NCI-H526 treated with DMSO at 0.1 percent for 48 hours (cell line): ENCODE measurements at regions not wholly inside any gene's neighbourhood (a gene's known extent, or its start where the extent isn't known, plus 50 kb on each side); places are given as distances from the start of the nearest gene placed in this dataset.

Experiments used
- DNase-seq: peaks from one replicate; lab custom pipeline; 2025; lab: John Stamatoyannopoulos, UW

- no peak for DNase-seq
These were observed 116.6 kb upstream of the PARD3B start for GRCh38 chr2:204428675-204429074.

- DNase-seq = no peak
These were observed 113.7 kb upstream of the PARD3B start for GRCh38 chr2:204431529-204431928.

- no peak for DNase-seq
These were observed 113.1 kb upstream of the PARD3B start for GRCh38 chr2:204432196-204432595.

- DNase-seq = no peak
These were observed 110.4 kb upstream of the PARD3B start for GRCh38 chr2:204434660-204435462.

- no peak for DNase-seq
These were observed 109.0 kb upstream of the PARD3B start for GRCh38 chr2:204436230-204436629.

GRCh38 chr2:204437408-204437807 is 107.9 kb upstream of the PARD3B start:
- no peak for DNase-seq

GRCh38 chr2:204437815-204438756 is 107.2 kb upstream of the PARD3B start:
- DNase-seq = no peak

- DNase-seq = no peak
These were observed 104.0 kb upstream of the PARD3B start for GRCh38 chr2:204441316-204441715.

- no peak for DNase-seq
These were observed 100.1 kb upstream of the PARD3B start for GRCh38 chr2:204445149-204445548.

GRCh38 chr2:204447722-204448121 is 97.6 kb upstream of the PARD3B start:
- no peak for DNase-seq

- DNase-seq = no peak
These were observed 95.3 kb upstream of the PARD3B start for GRCh38 chr2:204449977-204450376.

- no peak for DNase-seq
These were observed 93.5 kb upstream of the PARD3B start for GRCh38 chr2:204451766-204452165.

- DNase-seq = no peak
These were observed 92.7 kb upstream of the PARD3B start for GRCh38 chr2:204452464-204453023.

- DNase-seq = no peak
These were observed 91.5 kb upstream of the PARD3B start for GRCh38 chr2:204453730-204454167.

GRCh38 chr2:204454672-204455380 is 90.4 kb upstream of the PARD3B start:
- peak; percentile 3 for DNase-seq

- no peak for DNase-seq
These were observed 76.4 kb upstream of the PARD3B start for GRCh38 chr2:204468746-204469429.

- DNase-seq = no peak
These were observed 75.1 kb upstream of the PARD3B start for GRCh38 chr2:204470178-204470620.

GRCh38 chr2:204470621-204471196 is 74.6 kb upstream of the PARD3B start:
- no peak for DNase-seq

- DNase-seq = no peak
These were observed 72.9 kb upstream of the PARD3B start for GRCh38 chr2:204472375-204472774.

- DNase-seq = no peak
These were observed 72.1 kb upstream of the PARD3B start for GRCh38 chr2:204473224-204473623.

GRCh38 chr2:204475399-204475798 is 69.9 kb upstream of the PARD3B start:
- no peak for DNase-seq
